GM23338 (cell line): ENCODE measurements at regions not wholly inside any gene's neighbourhood (a gene's known extent, or its start where the extent isn't known, plus 50 kb on each side); places are given as distances from the start of the nearest gene placed in this dataset.

Experiments
- ATAC-seq: fragments of 200-7000 bp; cut with Tn5 transposase; 3 replicates; pipeline ENCODE4 v1.9.1; 2020
- DNase-seq: peaks from one replicate; pipeline ENCODE4 v3.0.0-alpha.2; 2015; ENCODE audit warnings: low spot score
- H2AFZ ChIP-seq: fragments of 200-600 bp; sonication (generic); 2 replicates; pipeline ENCODE4 v1.8.0; 2016; ENCODE audit warnings: antibody characterized with exemption, mild to moderate bottlenecking, moderate library complexity
- H3F3A ChIP-seq: fragments of 200-600 bp; sonication (generic); replicated peaks from 2 replicates; pipeline ENCODE4 v1.8.0; 2017; ENCODE audit warnings: antibody characterized with exemption, mixed run types, low read depth
- H3K27ac ChIP-seq: fragments of 200-600 bp; sonication (generic); 2 replicates; pipeline ENCODE4 v1.6.1; 2016; ENCODE audit warnings: low read depth
- H3K27me3 ChIP-seq: fragments of 200-600 bp; sonication (generic); 2 replicates; pipeline ENCODE4 v1.8.0; 2016; ENCODE audit warnings: mild to moderate bottlenecking, mixed run types, moderate library complexity; ENCODE audit not compliant: insufficient read depth
- H3K36me3 ChIP-seq: fragments of 200-600 bp; sonication (generic); 2 replicates; pipeline ENCODE4 v1.8.0; 2016; ENCODE audit warnings: mild to moderate bottlenecking; ENCODE audit not compliant: insufficient read depth
- H3K4me1 ChIP-seq: fragments of 200-600 bp; sonication (generic); 2 replicates; pipeline ENCODE4 v1.8.0; 2016; ENCODE audit warnings: mild to moderate bottlenecking, moderate library complexity; ENCODE audit not compliant: insufficient read depth
- H3K4me2 ChIP-seq: fragments of 200-600 bp; sonication (generic); 2 replicates; pipeline ENCODE4 v1.7.1; 2017; ENCODE audit warnings: mixed run types
- H3K4me3 ChIP-seq: fragments of 200-600 bp; sonication (generic); 2 replicates; pipeline ENCODE4 v1.6.1; 2016; ENCODE audit warnings: mixed run types
- H3K79me2 ChIP-seq: fragments of 200-600 bp; sonication (generic); replicated peaks from 2 replicates; pipeline ENCODE4 v1.8.0; 2017; ENCODE audit warnings: mild to moderate bottlenecking; ENCODE audit not compliant: insufficient read depth
- H3K9me2 ChIP-seq: fragments of 200-600 bp; sonication (generic); 2 replicates; pipeline ENCODE4 v1.8.0; 2017; ENCODE audit not compliant: insufficient read depth
- H4K20me1 ChIP-seq: fragments of 200-600 bp; sonication (generic); replicated peaks from 2 replicates; pipeline ENCODE4 v1.8.0; 2017; ENCODE audit warnings: mild to moderate bottlenecking; ENCODE audit not compliant: insufficient read depth
- H3K27ac Mint-ChIP-seq: 2 replicates; pipeline ENCODE4 v1.8.0; 2020; ENCODE audit warnings: inconsistent platforms, mild to moderate bottlenecking, moderate library complexity, mixed read lengths
- H3K27me3 Mint-ChIP-seq: 3 replicates; pipeline ENCODE4 v1.8.0; 2022; ENCODE audit warnings: low read depth, mild to moderate bottlenecking, moderate library complexity, mixed read lengths, inconsistent platforms; ENCODE audit not compliant: insufficient read depth, poor library complexity
- H3K36me3 Mint-ChIP-seq: 3 replicates; pipeline ENCODE4 v1.8.0; 2021; ENCODE audit warnings: low read depth, mild to moderate bottlenecking, inconsistent platforms, moderate library complexity, mixed read lengths
- H3K4me1 Mint-ChIP-seq: 3 replicates; pipeline ENCODE4 v1.8.0; 2020; ENCODE audit warnings: mild to moderate bottlenecking, inconsistent platforms, mixed read lengths
- H3K4me3 Mint-ChIP-seq: 3 replicates; pipeline ENCODE4 v1.8.0; 2021; ENCODE audit warnings: moderate library complexity, mild to moderate bottlenecking, inconsistent platforms, mixed read lengths
- H3K9me3 Mint-ChIP-seq: 3 replicates; pipeline ENCODE4 v1.8.0; 2020; ENCODE audit warnings: moderate library complexity, mild to moderate bottlenecking, inconsistent platforms, mixed read lengths
- CREB1 ChIP-seq: fragments of 250-450 bp; sonication (Bioruptor Pico); IDR thresholded peaks from 2 replicates; pipeline ENCODE4 v1.5.0; 2020; ENCODE audit warnings: low read depth, mild to moderate bottlenecking, moderate library complexity
- CTCF ChIP-seq, 2 experiments: fragments of 200-600 bp in 1 of 2; sonication (generic) in 1 of 2; conservative IDR thresholded peaks; 2 replicates each; pipeline versions ENCODE4 v1.5.1 to v1.6.1; 2016 to 2017; ENCODE audit warnings: antibody characterized with exemption in 2 of 2, low read depth in 2 of 2, mild to moderate bottlenecking in 2 of 2, moderate library complexity in 1 of 2
- ETS1 ChIP-seq: IDR thresholded peaks from 2 replicates; pipeline ENCODE4 v1.6.1; 2016; ENCODE audit warnings: antibody characterized with exemption
- EZH2 ChIP-seq: fragments of 200-600 bp; sonication (generic); IDR thresholded peaks from one replicate; pipeline ENCODE4 v1.8.0; 2017; ENCODE audit warnings: antibody characterized with exemption, mild to moderate bottlenecking, low read depth; ENCODE audit not compliant: unreplicated experiment
- EZH2phosphoT487 ChIP-seq: fragments of 200-600 bp; sonication (generic); IDR thresholded peaks from one replicate; pipeline ENCODE4 v1.8.1; 2018; ENCODE audit warnings: antibody characterized with exemption; ENCODE audit not compliant: unreplicated experiment
- JUNB ChIP-seq: IDR thresholded peaks from one replicate; pipeline ENCODE4 v1.6.1; 2016; ENCODE audit warnings: antibody characterized with exemption; ENCODE audit not compliant: unreplicated experiment
- NANOG ChIP-seq: IDR thresholded peaks from 2 replicates; pipeline ENCODE4 v1.6.1; 2016; ENCODE audit warnings: antibody characterized with exemption, borderline replicate concordance
- POLR2AphosphoS5 ChIP-seq: IDR thresholded peaks from 2 replicates; pipeline ENCODE4 v1.6.1; 2016; ENCODE audit warnings: antibody characterized with exemption, low read depth
- REST ChIP-seq: IDR thresholded peaks from one replicate; pipeline ENCODE4 v1.6.1; 2018; ENCODE audit warnings: antibody characterized with exemption; ENCODE audit not compliant: unreplicated experiment
- STAT1 ChIP-seq: IDR thresholded peaks from one replicate; pipeline ENCODE4 v1.6.1; 2016; ENCODE audit warnings: antibody characterized with exemption; ENCODE audit not compliant: unreplicated experiment
- ZNF114 ChIP-seq: fragments of 250-450 bp; sonication (Bioruptor Pico); IDR thresholded peaks from 2 replicates; pipeline ENCODE4 v1.5.0; 2020; ENCODE audit warnings: mild to moderate bottlenecking, moderate library complexity
- ZNF331 ChIP-seq: fragments of 250-450 bp; sonication (Bioruptor Pico); IDR thresholded peaks from 2 replicates; pipeline ENCODE4 v1.5.0; 2020; ENCODE audit warnings: low read depth, mild to moderate bottlenecking, moderate library complexity
- TF ChIP-seq, protein P1 (sequence below): fragments of 250-450 bp; sonication (Bioruptor Pico); IDR thresholded peaks from 2 replicates; pipeline ENCODE4 v1.5.0; 2020; ENCODE audit warnings: mild to moderate bottlenecking, moderate library complexity

- ATAC-seq = no peak
- H3K27me3 Mint-ChIP-seq = peaks cover 5% of the 10 kb centered on the region
- no peak overlapping the region for H3K27ac ChIP-seq
Measured at GRCh38 chr15:70222606-70223005, 124.9 kb upstream of the TLE3 start.

More at GRCh38 chr15:70222606-70223005, 124.9 kb upstream of the TLE3 start:
- Histone ChIP-seq H2AFZ (no peak overlapping the region), H3K36me3 (no peaks in the 10 kb centered on the region), H3K27me3 (no peaks in the 10 kb centered on the region), H3F3A (no peaks in the 10 kb centered on the region), H3K4me3 (no peak overlapping the region), H3K4me2 (no peak overlapping the region), H3K79me2 (no peaks in the 10 kb centered on the region), H3K4me1 (no peaks in the 10 kb centered on the region), H4K20me1 (no peaks in the 10 kb centered on the region), H3K9me2 (no peaks in the 10 kb centered on the region)
- Mint-ChIP-seq H3K4me1 (peaks cover 15% of the 10 kb centered on the region), H3K36me3 (no peaks in the 10 kb centered on the region), H3K9me3 (no peaks in the 10 kb centered on the region), H3K27ac (no peak overlapping the region), H3K4me3 (no peak overlapping the region)
- TF ChIP-seq CREB1 (no peak), REST (no peak), EZH2 (no peak), EZH2phosphoT487 (no peak), CTCF (conservative IDR thresholded peaks at IDR 0.05; ENCODE audit: low read depth in 2 of 2) (no peak), ETS1 (no peak), POLR2AphosphoS5 (no peak), STAT1 (no peak), ZNF114 (CRISPR knock-in tag) (no peak), JUNB (no peak), ZNF331 (no peak), NANOG (no peak)
- TF ChIP-seq, protein P1, sequence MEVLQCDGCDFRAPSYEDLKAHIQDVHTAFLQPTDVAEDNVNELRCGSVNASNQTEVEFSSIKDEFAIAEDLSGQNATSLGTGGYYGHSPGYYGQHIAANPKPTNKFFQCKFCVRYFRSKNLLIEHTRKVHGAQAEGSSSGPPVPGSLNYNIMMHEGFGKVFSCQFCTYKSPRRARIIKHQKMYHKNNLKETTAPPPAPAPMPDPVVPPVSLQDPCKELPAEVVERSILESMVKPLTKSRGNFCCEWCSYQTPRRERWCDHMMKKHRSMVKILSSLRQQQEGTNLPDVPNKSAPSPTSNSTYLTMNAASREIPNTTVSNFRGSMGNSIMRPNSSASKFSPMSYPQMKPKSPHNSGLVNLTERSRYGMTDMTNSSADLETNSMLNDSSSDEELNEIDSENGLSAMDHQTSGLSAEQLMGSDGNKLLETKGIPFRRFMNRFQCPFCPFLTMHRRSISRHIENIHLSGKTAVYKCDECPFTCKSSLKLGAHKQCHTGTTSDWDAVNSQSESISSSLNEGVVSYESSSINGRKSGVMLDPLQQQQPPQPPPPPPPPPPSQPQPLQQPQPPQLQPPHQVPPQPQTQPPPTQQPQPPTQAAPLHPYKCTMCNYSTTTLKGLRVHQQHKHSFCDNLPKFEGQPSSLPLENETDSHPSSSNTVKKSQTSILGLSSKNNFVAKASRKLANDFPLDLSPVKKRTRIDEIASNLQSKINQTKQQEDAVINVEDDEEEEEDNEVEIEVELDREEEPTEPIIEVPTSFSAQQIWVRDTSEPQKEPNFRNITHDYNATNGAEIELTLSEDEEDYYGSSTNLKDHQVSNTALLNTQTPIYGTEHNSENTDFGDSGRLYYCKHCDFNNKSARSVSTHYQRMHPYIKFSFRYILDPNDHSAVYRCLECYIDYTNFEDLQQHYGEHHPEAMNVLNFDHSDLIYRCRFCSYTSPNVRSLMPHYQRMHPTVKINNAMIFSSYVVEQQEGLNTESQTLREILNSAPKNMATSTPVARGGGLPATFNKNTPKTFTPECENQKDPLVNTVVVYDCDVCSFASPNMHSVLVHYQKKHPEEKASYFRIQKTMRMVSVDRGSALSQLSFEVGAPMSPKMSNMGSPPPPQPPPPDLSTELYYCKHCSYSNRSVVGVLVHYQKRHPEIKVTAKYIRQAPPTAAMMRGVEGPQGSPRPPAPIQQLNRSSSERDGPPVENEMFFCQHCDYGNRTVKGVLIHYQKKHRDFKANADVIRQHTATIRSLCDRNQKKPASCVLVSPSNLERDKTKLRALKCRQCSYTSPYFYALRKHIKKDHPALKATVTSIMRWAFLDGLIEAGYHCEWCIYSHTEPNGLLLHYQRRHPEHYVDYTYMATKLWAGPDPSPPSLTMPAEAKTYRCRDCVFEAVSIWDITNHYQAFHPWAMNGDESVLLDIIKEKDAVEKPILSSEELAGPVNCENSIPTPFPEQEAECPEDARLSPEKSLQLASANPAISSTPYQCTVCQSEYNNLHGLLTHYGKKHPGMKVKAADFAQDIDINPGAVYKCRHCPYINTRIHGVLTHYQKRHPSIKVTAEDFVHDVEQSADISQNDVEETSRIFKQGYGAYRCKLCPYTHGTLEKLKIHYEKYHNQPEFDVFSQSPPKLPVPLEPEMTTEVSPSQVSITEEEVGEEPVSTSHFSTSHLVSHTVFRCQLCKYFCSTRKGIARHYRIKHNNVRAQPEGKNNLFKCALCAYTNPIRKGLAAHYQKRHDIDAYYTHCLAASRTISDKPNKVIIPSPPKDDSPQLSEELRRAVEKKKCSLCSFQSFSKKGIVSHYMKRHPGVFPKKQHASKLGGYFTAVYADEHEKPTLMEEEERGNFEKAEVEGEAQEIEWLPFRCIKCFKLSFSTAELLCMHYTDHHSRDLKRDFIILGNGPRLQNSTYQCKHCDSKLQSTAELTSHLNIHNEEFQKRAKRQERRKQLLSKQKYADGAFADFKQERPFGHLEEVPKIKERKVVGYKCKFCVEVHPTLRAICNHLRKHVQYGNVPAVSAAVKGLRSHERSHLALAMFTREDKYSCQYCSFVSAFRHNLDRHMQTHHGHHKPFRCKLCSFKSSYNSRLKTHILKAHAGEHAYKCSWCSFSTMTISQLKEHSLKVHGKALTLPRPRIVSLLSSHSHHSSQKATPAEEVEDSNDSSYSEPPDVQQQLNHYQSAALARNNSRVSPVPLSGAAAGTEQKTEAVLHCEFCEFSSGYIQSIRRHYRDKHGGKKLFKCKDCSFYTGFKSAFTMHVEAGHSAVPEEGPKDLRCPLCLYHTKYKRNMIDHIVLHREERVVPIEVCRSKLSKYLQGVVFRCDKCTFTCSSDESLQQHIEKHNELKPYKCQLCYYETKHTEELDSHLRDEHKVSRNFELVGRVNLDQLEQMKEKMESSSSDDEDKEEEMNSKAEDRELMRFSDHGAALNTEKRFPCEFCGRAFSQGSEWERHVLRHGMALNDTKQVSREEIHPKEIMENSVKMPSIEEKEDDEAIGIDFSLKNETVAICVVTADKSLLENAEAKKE (CRISPR knock-in tag) = no peak
- DNase-seq = no peak
